Ascending aorta (tissue), 2 donors: ENCODE measurements at regions not wholly inside any gene's neighbourhood (a gene's known extent, or its start where the extent isn't known, plus 50 kb on each side); places are given as distances from the start of the nearest gene placed in this dataset.

ENCODE experiments used
- DNase-seq, 2 donors: peaks; one replicate each; pipeline ENCODE4 v3.0.0-alpha.2; 2019; ENCODE audit warnings: low spot score in 2 of 2
- H3K27ac ChIP-seq, 2 donors: fragments of 200-600 bp; sonication (generic); one replicate each; pipeline ENCODE4 v1.5.1; 2016 to 2017; ENCODE audit warnings: mild to moderate bottlenecking in 1 of 2
- H3K27me3 ChIP-seq: fragments of 200-600 bp; sonication (generic); one replicate; pipeline ENCODE4 v1.5.1; 2017
- H3K36me3 ChIP-seq, 2 donors: fragments of 200-600 bp; sonication (generic); one replicate each; pipeline ENCODE4 v1.5.1; 2016
- H3K4me1 ChIP-seq, 2 donors: fragments of 200-600 bp; sonication (generic); one replicate each; pipeline ENCODE4 v1.5.1; 2016 to 2017; ENCODE audit warnings: mild to moderate bottlenecking in 1 of 2
- H3K4me3 ChIP-seq, 2 donors: fragments of 200-600 bp; sonication (generic); one replicate each; pipeline ENCODE4 v1.5.1; 2016 to 2017; ENCODE audit warnings: mild to moderate bottlenecking in 1 of 2
- H3K9me3 ChIP-seq, 2 donors: fragments of 200-600 bp; sonication (generic); one replicate each; pipeline ENCODE4 v1.5.1; 2016
- CTCF ChIP-seq, 3 experiments: fragments of 200-600 bp in 2 of 3; fragments of 450-650 bp in 1 of 3; sonication (generic) in 2 of 3; IDR thresholded peaks; one replicate each; pipeline ENCODE4 v1.5.1; 2016 to 2019; ENCODE audit warnings: antibody characterized with exemption in 3 of 3, mild to moderate bottlenecking in 1 of 3, moderate library complexity in 1 of 3
- intact Hi-C: fragments of 100-400 bp; cut with DNase I; formaldehyde crosslinking; loops from one replicate; pipeline ENCODE4 v1.15.1; 2023

- intact Hi-C loops = no loop called here
- H3K27me3 ChIP-seq = no peaks in the 10 kb centered on the region
- no peak for DNase-seq
- no peaks in the 10 kb centered on the region for H3K36me3 ChIP-seq
- H3K4me3 ChIP-seq = no peak overlapping the region
- no peak for TF ChIP-seq CTCF (IDR thresholded peaks at IDR 0.05)
- no peaks in the 10 kb centered on the region for H3K4me1 ChIP-seq
- no peaks in the 10 kb centered on the region for H3K9me3 ChIP-seq
- H3K27ac ChIP-seq = no peak overlapping the region
Observed at GRCh38 chr1:172902861-172903381, 147.8 kb downstream of the TNFSF18 start.

- DNase-seq = no peak
- no peak overlapping the region for H3K27ac ChIP-seq
- no peaks in the 10 kb centered on the region for H3K9me3 ChIP-seq
- no peaks in the 10 kb centered on the region for H3K4me1 ChIP-seq
- H3K27me3 ChIP-seq = no peaks in the 10 kb centered on the region
- H3K36me3 ChIP-seq = no peaks in the 10 kb centered on the region
- intact Hi-C loops = no loop called here
- H3K4me3 ChIP-seq = no peak overlapping the region
- no peak for TF ChIP-seq CTCF (IDR thresholded peaks at IDR 0.05)
Observed at GRCh38 chr1:172903581-172904220, 147.0 kb downstream of the TNFSF18 start.

GRCh38 chr1:172905452-172905851 is 145.3 kb downstream of the TNFSF18 start:
- Histone ChIP-seq H3K27ac (no peak overlapping the region), H3K4me1 (no peaks in the 10 kb centered on the region), H3K36me3 (no peaks in the 10 kb centered on the region), H3K9me3 (no peaks in the 10 kb centered on the region), H3K4me3 (no peak overlapping the region), H3K27me3 (no peaks in the 10 kb centered on the region)
- DNase-seq = no peak
- intact Hi-C loops = no loop called here
- TF ChIP-seq CTCF (IDR thresholded peaks at IDR 0.05) = no peak

GRCh38 chr1:172906778-172907592 is 143.8 kb downstream of the TNFSF18 start:
- Histone ChIP-seq H3K36me3 (no peaks in the 10 kb centered on the region), H3K4me3 (no peak overlapping the region), H3K27me3 (no peaks in the 10 kb centered on the region), H3K4me1 (no peaks in the 10 kb centered on the region), H3K27ac (no peak overlapping the region), H3K9me3 (no peaks in the 10 kb centered on the region)
- DNase-seq = no peak
- intact Hi-C loops = no loop called here
- no peak for TF ChIP-seq CTCF (IDR thresholded peaks at IDR 0.05)

- intact Hi-C loops = no loop called here
- H3K27ac ChIP-seq = no peak overlapping the region
- H3K27me3 ChIP-seq = no peaks in the 10 kb centered on the region
- peaks cover 0 to 5% of the 10 kb centered on the region in 2 donors for H3K9me3 ChIP-seq
- no peak for DNase-seq
- H3K4me1 ChIP-seq = no peaks in the 10 kb centered on the region
- H3K36me3 ChIP-seq = no peaks in the 10 kb centered on the region
- no peak for TF ChIP-seq CTCF (IDR thresholded peaks at IDR 0.05)
- no peak overlapping the region for H3K4me3 ChIP-seq
Observed at GRCh38 chr1:172907834-172908326, 142.9 kb downstream of the TNFSF18 start.
